Gastrocnemius medialis (tissue), 4 donors: ENCODE measurements at regions not wholly inside any gene's neighbourhood (a gene's known extent, or its start where the extent isn't known, plus 50 kb on each side); places are given as distances from the start of the nearest gene placed in this dataset.

ENCODE experiments used
- CTCF ChIP-seq, 5 experiments: fragments of 450-650 bp in 3 of 5; fragments of 200-600 bp in 2 of 5; sonication (generic) in 2 of 5; IDR thresholded peaks in 4 of 5; conservative IDR thresholded peaks in 1 of 5; 1 replicate in 4 of 5; 2 replicates in 1 of 5; pipeline ENCODE4 v1.5.1; 2016 to 2019; ENCODE audit warnings: antibody characterized with exemption in 5 of 5, mild to moderate bottlenecking in 3 of 5, moderate library complexity in 3 of 5
- POLR2A ChIP-seq, 2 donors: fragments of 450-650 bp; IDR thresholded peaks; one replicate each; pipeline ENCODE4 v1.6.1; 2017; ENCODE audit warnings: antibody characterized with exemption in 2 of 2, mild to moderate bottlenecking in 2 of 2, moderate library complexity in 2 of 2

- TF ChIP-seq CTCF (IDR thresholded peaks at IDR 0.05 in 4 of 5, conservative IDR thresholded peaks at IDR 0.05 in 1 of 5) (no peak), POLR2A (IDR thresholded peaks at IDR 0.05) (no peak)
Observed at GRCh38 chr4:116015549-116015948, 902.1 kb upstream of the NDST4 start.
